Esophagus (tissue), 2 donors: ENCODE measurements at regions not wholly inside any gene's neighbourhood (a gene's known extent, or its start where the extent isn't known, plus 50 kb on each side); places are given as distances from the start of the nearest gene placed in this dataset.
"Not testable (repeated sequence)": the region's sequence is repeated elsewhere in the genome, so short reads cannot be mapped to it uniquely, and the experiment has no call there.

Experiments
- H3K27ac ChIP-seq, 2 donors: one replicate each; pipeline ENCODE4 v1.5.1; 2013; ENCODE audit warnings: low read depth in 2 of 2, mild to moderate bottlenecking in 2 of 2, inconsistent platforms in 1 of 2, low read length in 1 of 2, moderate library complexity in 1 of 2
- H3K27me3 ChIP-seq, 2 donors: one replicate each; pipeline ENCODE4 v1.6.1; 2013; ENCODE audit warnings: low read length in 2 of 2, control low read depth in 1 of 2, mild to moderate bottlenecking in 1 of 2; ENCODE audit not compliant: insufficient read depth in 2 of 2, control insufficient read depth in 1 of 2
- H3K36me3 ChIP-seq, 2 donors: one replicate each; pipeline ENCODE4 v1.6.1; 2013; ENCODE audit warnings: low read length in 1 of 2; ENCODE audit not compliant: control insufficient read depth in 2 of 2, insufficient read depth in 2 of 2
- H3K4me1 ChIP-seq, 2 donors: one replicate each; pipeline ENCODE4 v1.6.1; 2013; ENCODE audit warnings: low read length in 1 of 2; ENCODE audit not compliant: control insufficient read depth in 2 of 2, insufficient read depth in 2 of 2
- H3K4me3 ChIP-seq, 2 donors: one replicate each; pipeline ENCODE4 v1.5.1; 2013; ENCODE audit warnings: low read length in 2 of 2, mild to moderate bottlenecking in 2 of 2, low read depth in 1 of 2, moderate library complexity in 1 of 2
- H3K9me3 ChIP-seq, 2 donors: one replicate each; pipeline ENCODE4 v1.6.1; 2013; ENCODE audit warnings: mild to moderate bottlenecking in 2 of 2, low read depth in 1 of 2, low read length in 1 of 2, moderate library complexity in 1 of 2; ENCODE audit not compliant: control insufficient read depth in 2 of 2, insufficient read depth in 1 of 2
- WGBS, 2 donors: extraction: QIAGEN DNeasy Blood & Tissue Kit; methylation state at CpG; one replicate each; pipeline ENCODE4 v1.1.7; 2013; 5-methylcytosine and 5-hydroxymethylcytosine counted together
- donor health status: healthy with polysubstance abuse.
- donor health status: Bipolar disorder and iron deficiency.

- H3K27ac ChIP-seq = no peak overlapping the region
- no peaks in the 10 kb centered on the region for H3K36me3 ChIP-seq
- H3K4me3 ChIP-seq = no peak overlapping the region
- 87 to 90% methylated on average over 3 of the region's 3 CpGs for WGBS, 2 donors
- H3K27me3 ChIP-seq = no peaks in the 10 kb centered on the region
- H3K4me1 ChIP-seq = no peaks in the 10 kb centered on the region
- H3K9me3 ChIP-seq = peaks cover 3 to 5% of the 10 kb centered on the region in 2 donors
Observed at GRCh38 chr21:25170681-25171080, 436.6 kb downstream of the MRPL39 start.

- H3K9me3 ChIP-seq = peaks cover 3 to 5% of the 10 kb centered on the region in 2 donors
- no peaks in the 10 kb centered on the region for H3K4me1 ChIP-seq
Observed at GRCh38 chr21:25169370-25169769, 437.9 kb downstream of the MRPL39 start.

GRCh38 chr21:25166904-25167303 lies 440.4 kb downstream of the MRPL39 start:
- not testable (repeated sequence) for H3K27me3 ChIP-seq, H3K4me1 ChIP-seq, H3K4me3 ChIP-seq, H3K36me3 ChIP-seq, H3K27ac ChIP-seq, H3K9me3 ChIP-seq
- 74 to 86% methylated on average over 1 of the region's 1 CpG for WGBS, 2 donors

More at GRCh38 chr21:25169370-25169769, 437.9 kb downstream of the MRPL39 start:
- Histone ChIP-seq H3K27me3 (no peaks in the 10 kb centered on the region), H3K36me3 (no peaks in the 10 kb centered on the region), H3K27ac (no peak overlapping the region), H3K4me3 (no peak overlapping the region)
- 53 to 57% methylated on average over 1 of the region's 1 CpG for WGBS, 2 donors

- no peaks in the 10 kb centered on the region for H3K36me3 ChIP-seq
- H3K4me3 ChIP-seq = no peak overlapping the region
- no peaks in the 10 kb centered on the region for H3K27me3 ChIP-seq
- no peak overlapping the region for H3K27ac ChIP-seq
- no peaks in the 10 kb centered on the region for H3K4me1 ChIP-seq
- 74 to 82% methylated on average over 4 of the region's 4 CpGs for WGBS, 2 donors
- H3K9me3 ChIP-seq = no peaks in the 10 kb centered on the region
Observed at GRCh38 chr21:25161571-25161970, 445.7 kb downstream of the MRPL39 start.

- H3K36me3 ChIP-seq, H3K27me3 ChIP-seq, H3K9me3 ChIP-seq, H3K4me1 ChIP-seq, H3K4me3 ChIP-seq, H3K27ac ChIP-seq: not testable (repeated sequence)
- 38 to 73% methylated on average over 1 of the region's 1 CpG for WGBS, 2 donors
Observed at GRCh38 chr21:25155020-25155419, 452.3 kb downstream of the MRPL39 start.

GRCh38 chr21:25149022-25149421 lies 458.3 kb downstream of the MRPL39 start:
- Histone ChIP-seq H3K27ac (no peak overlapping the region), H3K4me3 (no peak overlapping the region), H3K36me3 (no peaks in the 10 kb centered on the region), H3K27me3 (no peaks in the 10 kb centered on the region), H3K9me3 (no peaks in the 10 kb centered on the region), H3K4me1 (no peaks in the 10 kb centered on the region)
- WGBS, 2 donors = 96 to 97% methylated on average over 1 of the region's 1 CpG

GRCh38 chr21:25139414-25139813 lies 467.9 kb downstream of the MRPL39 start:
- Histone ChIP-seq H3K4me1 (no peaks in the 10 kb centered on the region), H3K36me3 (no peaks in the 10 kb centered on the region), H3K4me3 (no peak overlapping the region), H3K9me3 (peaks cover 0 to 2% of the 10 kb centered on the region in 2 donors), H3K27me3 (no peaks in the 10 kb centered on the region), H3K27ac (no peak overlapping the region)
- 45 to 54% methylated on average over 1 of the region's 1 CpG for WGBS, 2 donors

- no peaks in the 10 kb centered on the region for H3K4me1 ChIP-seq
- H3K9me3 ChIP-seq = no peaks in the 10 kb centered on the region
- no peaks in the 10 kb centered on the region for H3K36me3 ChIP-seq
- H3K27ac ChIP-seq = no peak overlapping the region
- 64 to 73% methylated on average over 2 of the region's 2 CpGs for WGBS, 2 donors
- no peak overlapping the region for H3K4me3 ChIP-seq
- no peaks in the 10 kb centered on the region for H3K27me3 ChIP-seq
Observed at GRCh38 chr21:25133939-25134338, 473.3 kb downstream of the MRPL39 start.

GRCh38 chr21:25127811-25128210 lies 479.5 kb downstream of the MRPL39 start:
- WGBS, 2 donors = 63 to 67% methylated on average over 1 of the region's 1 CpG
- Histone ChIP-seq H3K27me3 (no peaks in the 10 kb centered on the region), H3K27ac (no peak overlapping the region), H3K36me3 (no peaks in the 10 kb centered on the region), H3K9me3 (no peaks in the 10 kb centered on the region), H3K4me1 (no peaks in the 10 kb centered on the region), H3K4me3 (no peak overlapping the region)

GRCh38 chr21:25127007-25127406 lies 480.3 kb downstream of the MRPL39 start:
- Histone ChIP-seq H3K4me1 (no peaks in the 10 kb centered on the region), H3K9me3 (no peaks in the 10 kb centered on the region), H3K4me3 (no peak overlapping the region), H3K36me3 (no peaks in the 10 kb centered on the region), H3K27me3 (no peaks in the 10 kb centered on the region), H3K27ac (no peak overlapping the region)
- 58 to 83% methylated on average over 1 of the region's 1 CpG for WGBS, 2 donors
